ENCODE measurements at regions not wholly inside any gene's neighbourhood (a gene's known extent, or its start where the extent isn't known, plus 50 kb on each side); places are given as distances from the start of the nearest gene placed in this dataset.

DNA sequence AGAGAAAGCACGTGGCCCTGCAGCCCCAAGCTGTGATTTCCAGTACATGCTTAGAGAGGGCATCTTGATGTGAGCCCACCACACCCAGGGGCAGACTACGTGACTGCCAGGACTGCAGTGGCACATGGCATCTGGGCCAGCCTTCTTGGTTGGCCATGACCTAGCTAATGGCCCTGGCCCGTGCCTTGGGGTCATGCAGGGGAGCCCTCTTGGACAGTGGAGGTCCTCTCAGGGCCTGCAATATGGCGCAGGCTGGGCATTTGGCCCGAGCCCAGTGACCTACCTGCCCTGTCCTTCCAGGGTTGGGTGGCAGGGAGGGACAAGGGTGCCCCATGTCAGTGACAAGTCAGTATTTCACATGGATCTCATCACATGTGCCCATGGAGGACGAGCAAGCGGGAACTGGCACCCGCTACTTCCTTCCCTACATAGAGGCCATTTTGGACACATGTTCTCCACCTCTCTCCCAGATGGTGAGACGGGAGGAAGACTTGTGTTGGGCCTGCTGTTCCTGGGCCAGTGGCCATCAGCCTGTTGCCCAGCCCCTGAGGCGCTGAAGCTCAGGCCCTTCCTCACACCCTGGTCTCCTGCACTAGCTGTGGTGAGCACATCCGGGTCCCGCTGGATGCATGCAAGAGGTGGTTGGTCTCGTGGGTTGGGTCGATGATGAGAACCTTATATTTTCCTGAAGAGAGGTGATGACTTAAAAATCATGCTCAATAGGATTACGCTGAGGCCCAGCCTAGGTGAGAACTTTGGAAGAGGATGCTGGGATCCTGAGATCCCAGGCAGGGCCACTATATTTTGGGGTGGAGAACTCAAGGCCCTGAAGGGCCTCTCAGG lies 195.6 kb downstream of the UBE3A start:
- H3K27me3 Mint-ChIP-seq (ENCODE audit: insufficient read depth), result peaks cover 2% of the 10 kb centered on the region; the same call in 1 of the 2 replicates
- peaks cover 34% of the 10 kb centered on the region for H3K9me3 Mint-ChIP-seq
- H3K36me3 Mint-ChIP-seq (ENCODE audit: low read depth), result no peaks in the 10 kb centered on the region
- no peak for DNase-seq
- H3K4me3 Mint-ChIP-seq, result no peak overlapping the region
- H3K27ac Mint-ChIP-seq, result no peak overlapping the region
- TF ChIP-seq, protein P1, sequence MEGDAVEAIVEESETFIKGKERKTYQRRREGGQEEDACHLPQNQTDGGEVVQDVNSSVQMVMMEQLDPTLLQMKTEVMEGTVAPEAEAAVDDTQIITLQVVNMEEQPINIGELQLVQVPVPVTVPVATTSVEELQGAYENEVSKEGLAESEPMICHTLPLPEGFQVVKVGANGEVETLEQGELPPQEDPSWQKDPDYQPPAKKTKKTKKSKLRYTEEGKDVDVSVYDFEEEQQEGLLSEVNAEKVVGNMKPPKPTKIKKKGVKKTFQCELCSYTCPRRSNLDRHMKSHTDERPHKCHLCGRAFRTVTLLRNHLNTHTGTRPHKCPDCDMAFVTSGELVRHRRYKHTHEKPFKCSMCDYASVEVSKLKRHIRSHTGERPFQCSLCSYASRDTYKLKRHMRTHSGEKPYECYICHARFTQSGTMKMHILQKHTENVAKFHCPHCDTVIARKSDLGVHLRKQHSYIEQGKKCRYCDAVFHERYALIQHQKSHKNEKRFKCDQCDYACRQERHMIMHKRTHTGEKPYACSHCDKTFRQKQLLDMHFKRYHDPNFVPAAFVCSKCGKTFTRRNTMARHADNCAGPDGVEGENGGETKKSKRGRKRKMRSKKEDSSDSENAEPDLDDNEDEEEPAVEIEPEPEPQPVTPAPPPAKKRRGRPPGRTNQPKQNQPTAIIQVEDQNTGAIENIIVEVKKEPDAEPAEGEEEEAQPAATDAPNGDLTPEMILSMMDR (IDR thresholded peaks at IDR 0.05), result no peak
- no peaks in the 10 kb centered on the region for H3K4me1 Mint-ChIP-seq (ENCODE audit: low read depth)

DNA sequence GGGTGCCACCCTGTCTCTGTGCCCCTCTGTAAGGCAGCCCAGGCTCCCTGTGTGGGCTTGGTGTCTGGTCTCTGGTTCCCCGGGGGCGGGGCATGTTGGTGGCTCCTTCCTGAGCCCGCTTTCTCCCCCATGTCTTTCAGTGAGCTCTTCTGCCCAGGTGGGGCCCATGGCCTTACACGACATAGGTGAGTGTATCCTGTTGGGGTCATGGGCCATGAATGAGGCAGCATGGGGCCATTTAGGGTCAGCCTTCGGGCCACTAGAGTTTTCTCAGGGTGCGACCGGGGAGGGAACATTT lies 195.1 kb downstream of the UBE3A start:
- TF ChIP-seq, protein P1 (IDR thresholded peaks at IDR 0.05), result no peak
- Mint-ChIP-seq H3K4me1 (ENCODE audit: low read depth) (no peaks in the 10 kb centered on the region), H3K27me3 (ENCODE audit: insufficient read depth) (peaks cover 2% of the 10 kb centered on the region; the same call in 1 of the 2 replicates), H3K9me3 (peaks cover 31% of the 10 kb centered on the region), H3K36me3 (ENCODE audit: low read depth) (no peaks in the 10 kb centered on the region), H3K27ac (no peak overlapping the region), H3K4me3 (no peak overlapping the region)
- DNase-seq, result no peak

DNA sequence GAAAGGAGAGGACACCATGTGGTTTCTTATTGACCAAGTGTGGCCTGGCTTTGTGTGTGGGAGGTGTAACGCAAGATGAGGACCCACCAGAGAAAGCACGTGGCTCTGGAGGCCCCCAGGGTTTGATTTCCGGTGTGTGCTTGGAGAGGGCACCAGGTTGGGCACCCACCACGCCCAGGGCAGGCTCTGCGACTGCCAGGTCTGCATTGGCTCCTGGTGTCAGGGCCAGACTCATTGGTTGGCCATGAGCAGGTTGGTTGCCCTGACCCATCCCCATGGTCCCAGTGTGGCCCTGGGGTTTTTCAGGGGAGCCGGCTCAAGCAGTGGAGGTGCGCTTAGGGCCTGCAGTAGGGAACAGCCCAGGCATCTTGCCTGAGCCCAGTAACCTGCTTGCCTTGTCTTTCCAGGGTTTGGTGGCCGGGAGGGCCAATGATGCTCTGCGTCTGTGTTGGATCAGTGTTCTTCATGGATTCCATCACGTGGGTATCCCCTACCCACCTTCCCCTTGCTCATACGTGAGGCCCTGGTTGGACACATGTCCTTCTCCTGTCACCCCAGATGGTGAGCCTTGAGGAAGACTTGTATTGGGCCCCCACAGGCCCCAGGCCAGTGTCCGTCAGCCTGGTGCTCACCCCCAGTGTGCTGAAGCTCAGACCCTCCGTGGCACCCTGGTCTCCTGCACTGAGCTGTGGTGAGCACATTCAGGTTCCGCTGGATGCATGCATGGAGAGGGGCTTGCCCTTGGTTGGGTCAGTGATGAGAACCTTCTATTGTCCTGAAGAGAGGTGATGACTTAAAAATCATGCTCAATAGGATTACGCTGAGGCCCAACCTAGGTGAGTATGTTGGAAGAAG lies 193.9 kb downstream of the UBE3A start:
- Mint-ChIP-seq H3K27ac (no peak overlapping the region), H3K4me1 (ENCODE audit: low read depth) (no peaks in the 10 kb centered on the region)
- DNase-seq, result no peak

DNA sequence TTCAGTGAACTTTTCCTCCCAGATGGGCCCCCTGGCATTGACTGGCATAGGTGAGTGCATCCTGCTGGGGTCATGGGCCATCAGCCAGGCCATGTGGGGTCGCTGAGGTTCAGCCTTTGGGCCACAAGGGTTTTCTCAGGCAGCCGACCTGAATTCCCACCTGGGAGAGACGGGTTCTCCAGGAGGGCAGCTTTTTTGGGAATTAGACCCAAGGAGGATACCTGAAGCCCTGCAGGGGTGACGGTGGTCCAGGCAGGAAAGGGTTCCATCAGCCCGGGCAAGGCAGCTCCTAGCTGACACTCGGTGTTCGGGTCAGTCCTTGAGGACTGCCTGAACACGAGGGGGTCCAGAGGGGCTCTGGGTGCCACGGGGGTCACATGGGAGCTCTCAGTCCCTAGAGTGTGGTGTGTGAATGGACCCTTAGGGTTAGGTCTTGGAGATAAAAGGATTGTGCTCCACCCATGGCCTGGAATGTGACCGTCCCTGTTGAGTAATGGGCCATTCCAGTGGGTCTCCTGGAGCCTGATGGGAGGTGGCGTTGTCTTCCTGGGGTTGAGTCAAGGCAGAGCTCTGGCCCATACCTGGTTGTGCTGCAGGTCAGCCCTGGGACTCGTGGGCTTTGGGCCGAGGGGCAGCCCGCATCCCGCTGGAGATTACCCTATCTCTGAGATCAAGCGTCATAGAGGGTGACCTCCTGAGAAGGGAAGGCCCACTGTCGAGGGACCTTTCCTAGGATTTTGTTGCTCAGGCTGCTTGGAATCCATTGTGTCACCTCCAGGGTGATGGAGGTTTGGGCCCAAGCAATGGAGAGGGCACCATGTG lies 192.8 kb downstream of the UBE3A start:
- H3K4me1 Mint-ChIP-seq (ENCODE audit: low read depth), result no peaks in the 10 kb centered on the region
- H3K36me3 Mint-ChIP-seq (ENCODE audit: low read depth), result no peaks in the 10 kb centered on the region
- no peak overlapping the region for H3K4me3 Mint-ChIP-seq
- H3K9me3 Mint-ChIP-seq, result peaks cover 35% of the 10 kb centered on the region
- DNase-seq, result no peak
- TF ChIP-seq, protein P1 (IDR thresholded peaks at IDR 0.05), result no peak
- H3K27me3 Mint-ChIP-seq (ENCODE audit: insufficient read depth), result peaks cover 2% of the 10 kb centered on the region; the same call in 1 of the 2 replicates
- no peak overlapping the region for H3K27ac Mint-ChIP-seq

More for the DNA sequence above, 193.9 kb downstream of the UBE3A start:
- H3K9me3 Mint-ChIP-seq, result peaks cover 35% of the 10 kb centered on the region
- peaks cover 2% of the 10 kb centered on the region; the same call in 1 of the 2 replicates for H3K27me3 Mint-ChIP-seq (ENCODE audit: insufficient read depth)
- TF ChIP-seq, protein P1 (IDR thresholded peaks at IDR 0.05), result no peak
- H3K4me3 Mint-ChIP-seq, result no peak overlapping the region
- H3K36me3 Mint-ChIP-seq (ENCODE audit: low read depth), result no peaks in the 10 kb centered on the region

DNA sequence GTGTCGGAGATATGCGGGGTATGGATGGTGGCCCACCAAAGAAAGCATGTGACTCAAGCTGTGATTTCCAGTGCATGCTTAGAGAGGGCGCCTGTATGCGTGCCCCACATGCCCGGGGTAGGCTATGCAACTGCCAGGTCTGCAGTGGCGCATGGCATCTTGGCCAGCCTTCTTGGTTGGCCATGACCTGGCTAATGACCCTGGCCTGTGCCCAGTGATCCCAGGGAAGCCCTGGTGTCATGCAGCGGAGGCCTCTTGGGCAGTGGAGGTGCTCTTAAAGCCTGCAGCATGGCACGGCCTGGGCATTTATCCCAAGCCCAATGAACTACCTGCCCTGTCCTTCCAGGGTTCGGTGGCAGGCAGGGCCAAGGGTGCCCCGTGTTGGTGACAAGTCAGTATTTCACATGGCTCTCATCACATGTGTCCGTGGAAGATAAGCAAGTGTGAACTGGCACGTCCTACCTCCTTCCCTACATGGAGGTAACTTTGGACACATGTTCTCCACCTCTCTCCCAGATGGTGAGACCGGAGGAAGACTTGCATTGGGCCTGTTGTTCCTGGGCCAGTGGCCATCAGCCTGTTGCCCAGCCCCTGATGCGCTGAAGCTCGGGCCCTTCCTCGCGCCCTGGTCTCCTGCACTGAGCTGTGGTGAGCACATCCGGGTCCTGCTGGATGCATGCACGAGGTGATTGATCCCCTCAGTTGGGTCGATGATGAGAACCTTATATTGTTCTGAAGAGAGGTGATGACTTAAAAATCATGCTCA lies 192.0 kb downstream of the UBE3A start:
- Mint-ChIP-seq H3K4me1 (ENCODE audit: low read depth) (no peaks in the 10 kb centered on the region), H3K4me3 (no peak overlapping the region), H3K27ac (no peak overlapping the region), H3K9me3 (peaks cover 39% of the 10 kb centered on the region), H3K36me3 (ENCODE audit: low read depth) (no peaks in the 10 kb centered on the region), H3K27me3 (ENCODE audit: insufficient read depth) (no peaks in the 10 kb centered on the region)
- DNase-seq, result no peak
- TF ChIP-seq, protein P1 (IDR thresholded peaks at IDR 0.05), result no peak
